K562 (cell line): ENCODE measurements at regions not wholly inside any gene's neighbourhood (a gene's known extent, or its start where the extent isn't known, plus 50 kb on each side); places are given as distances from the start of the nearest gene placed in this dataset.

Experiments used
- ARID2 ChIP-seq: fragments of 450-650 bp; IDR thresholded peaks from 2 replicates; pipeline ENCODE4 v1.6.1; 2017; ENCODE audit warnings: antibody characterized with exemption, mild to moderate bottlenecking
- ATF2 ChIP-seq: sonication (generic); formaldehyde crosslinking; IDR thresholded peaks from 2 replicates; pipeline ENCODE4 v1.8.1; 2022; ENCODE audit warnings: missing genetic modification reagents
- GABPB1 ChIP-seq: sonication (generic); formaldehyde crosslinking; IDR thresholded peaks from 2 replicates; pipeline ENCODE4 v1.8.0; 2022; ENCODE audit warnings: mild to moderate bottlenecking, missing genetic modification reagents
- SIRT6 ChIP-seq: IDR thresholded peaks from one replicate; pipeline ENCODE4 v1.6.1; 2012; ENCODE audit warnings: low read depth, mild to moderate bottlenecking, control low read depth, inconsistent platforms, low read length, moderate library complexity
- SMAD1 ChIP-seq: fragments of 150-350 bp; IDR thresholded peaks from 2 replicates; pipeline ENCODE4 v1.6.1; 2014; ENCODE audit warnings: low read length, low read depth; ENCODE audit not compliant: partially characterized antibody
- SMC3 ChIP-seq: conservative IDR thresholded peaks from 2 replicates; pipeline ENCODE4 v1.6.1; 2011; ENCODE audit warnings: low read depth, low read length, improper control_type of control experiment; ENCODE audit not compliant: insufficient read depth

- TF ChIP-seq GABPB1 (CRISPR knock-in tag) = no peak
- TF ChIP-seq SMAD1 = no peak
- no peak for TF ChIP-seq ARID2
- no peak for TF ChIP-seq SMC3
- TF ChIP-seq ATF2 (CRISPR knock-in tag) = no peak
- no peak for TF ChIP-seq SIRT6
Observed at GRCh38 chr20:52332649-52333250, 141.2 kb upstream of the ZFP64 start.
